Fibroblast of lung (primary cell): ENCODE measurements at regions not wholly inside any gene's neighbourhood (a gene's known extent, or its start where the extent isn't known, plus 50 kb on each side); places are given as distances from the start of the nearest gene placed in this dataset.

Experiments
- CTCF ChIP-seq, 2 donors: IDR thresholded peaks in 1 of 2; conservative IDR thresholded peaks in 1 of 2; 1 replicate in 1 of 2; 2 replicates in 1 of 2; pipeline ENCODE4 v1.5.1; 2011 to 2012; ENCODE audit warnings: low read length in 2 of 2, control low read depth in 1 of 2, inconsistent platforms in 1 of 2, low read depth in 1 of 2, mild to moderate bottlenecking in 1 of 2
- EZH2 ChIP-seq: IDR thresholded peaks from 2 replicates; pipeline ENCODE4 v1.5.1; 2012; ENCODE audit warnings: low read length, control low read depth, mild to moderate bottlenecking; ENCODE audit errors: missing control alignments

GRCh38 chr11:112522536-112522935, 261.9 kb upstream of the PLET1 start:
- TF ChIP-seq CTCF (conservative IDR thresholded peaks at IDR 0.05 in 1 of 2, IDR thresholded peaks at IDR 0.05 in 1 of 2; ENCODE audit: low read depth in 1 of 2, low read length in 2 of 2) (no peak), EZH2 (no peak)
